CD4-positive, alpha-beta T cell (primary cell): ENCODE measurements at regions not wholly inside any gene's neighbourhood (a gene's known extent, or its start where the extent isn't known, plus 50 kb on each side); places are given as distances from the start of the nearest gene placed in this dataset.

Source experiments
- ATAC-seq: fragments of 200-7000 bp; cut with Tn5 transposase; one replicate; pipeline ENCODE4 v1.10.0; 2022; ENCODE audit warnings: mild to moderate bottlenecking; ENCODE audit not compliant: poor library complexity
- CTCF ChIA-PET: fragments of 350-600 bp; sonication (Branson Sonifier 250); formaldehyde crosslinking; loops from one replicate; lab custom pipeline; 2021; ENCODE audit warnings: antibody characterized with exemption, inconsistent platforms; lab: Charles Lee
- POLR2A ChIA-PET: fragments of 350-600 bp; sonication (Branson Sonifier 250); formaldehyde crosslinking; loops from one replicate; lab custom pipeline; 2021; ENCODE audit warnings: antibody characterized with exemption, inconsistent platforms; lab: Charles Lee
- DNase-seq, 14 experiments: peaks; one replicate each; pipeline ENCODE4 v3.0.0-alpha.2; 2013 to 2020; ENCODE audit warnings: mixed read lengths in 2 of 14
- H3K27ac ChIP-seq, 2 donors: one replicate each; pipeline versions ENCODE4 v1.5.1 to v1.7.0; 2013; ENCODE audit warnings: low read length in 2 of 2, low read depth in 1 of 2, mild to moderate bottlenecking in 1 of 2
- H3K27me3 ChIP-seq, 2 experiments: 1 replicate in 1 of 2; 2 replicates in 1 of 2; pipeline versions ENCODE4 v1.6.1 to v1.7.0; 2013; ENCODE audit warnings: low read length in 2 of 2, control low read depth in 1 of 2, mild to moderate bottlenecking in 1 of 2, moderate library complexity in 1 of 2; ENCODE audit not compliant: insufficient read depth in 2 of 2, control insufficient read depth in 1 of 2
- H3K36me3 ChIP-seq: one replicate; pipeline ENCODE4 v1.6.1; 2013; ENCODE audit warnings: low read length, control low read depth; ENCODE audit not compliant: insufficient read depth
- H3K4me1 ChIP-seq: one replicate; pipeline ENCODE4 v1.6.1; 2013; ENCODE audit warnings: low read length, control low read depth; ENCODE audit not compliant: insufficient read depth
- H3K4me3 ChIP-seq: one replicate; pipeline ENCODE4 v1.5.1; 2013; ENCODE audit warnings: mild to moderate bottlenecking, low read length, moderate library complexity
- H3K9me3 ChIP-seq, 2 experiments: 1 replicate in 1 of 2; 2 replicates in 1 of 2; pipeline versions ENCODE4 v1.6.1 to v1.7.0; 2013; ENCODE audit warnings: low read length in 2 of 2, mild to moderate bottlenecking in 2 of 2, control low read depth in 1 of 2, moderate library complexity in 1 of 2; ENCODE audit not compliant: control insufficient read depth in 1 of 2, insufficient read depth in 1 of 2
- H3K27ac Mint-ChIP-seq: one replicate; pipeline ENCODE4 v1.8.0; 2020; ENCODE audit warnings: mixed read lengths
- H3K27me3 Mint-ChIP-seq: one replicate; pipeline ENCODE4 v1.8.0; 2021; ENCODE audit warnings: mixed read lengths
- H3K36me3 Mint-ChIP-seq: one replicate; pipeline ENCODE4 v1.8.0; 2021; ENCODE audit warnings: low read depth, mixed read lengths
- H3K4me1 Mint-ChIP-seq: one replicate; pipeline ENCODE4 v1.8.0; 2021; ENCODE audit warnings: low read depth, mixed read lengths
- H3K4me3 Mint-ChIP-seq: one replicate; pipeline ENCODE4 v1.8.0; 2020; ENCODE audit warnings: mild to moderate bottlenecking, mixed read lengths
- H3K9me3 Mint-ChIP-seq: one replicate; pipeline ENCODE4 v1.8.0; 2020; ENCODE audit warnings: mixed read lengths
- CTCF ChIP-seq: fragments of 200-600 bp; IDR thresholded peaks from one replicate; pipeline ENCODE4 v1.8.0; 2022; ENCODE audit warnings: antibody characterized with exemption, mild to moderate bottlenecking
- intact Hi-C, 2 experiments: fragments of 100-400 bp; cut with DNase I in 1 of 2; cut with micrococcal nuclease in 1 of 2; formaldehyde crosslinking; loops; one replicate each; pipeline versions ENCODE4 v1.15.1 to v1.9.0; 2023 to 2025; cut with DNase I, micrococcal nuclease

GRCh38 chr4:60189286-60189685, 1010.8 kb upstream of the ADGRL3 start:
- POLR2A ChIA-PET: no interaction called here
- no peak overlapping the region for H3K27ac ChIP-seq
- H3K27me3 ChIP-seq: no peaks in the 10 kb centered on the region
- no peak for ATAC-seq
- Mint-ChIP-seq H3K9me3 (peaks cover 5% of the 10 kb centered on the region), H3K4me3 (no peak overlapping the region), H3K27ac (no peak overlapping the region), H3K4me1 (no peaks in the 10 kb centered on the region), H3K36me3 (no peaks in the 10 kb centered on the region), H3K27me3 (no peaks in the 10 kb centered on the region)
- no peak overlapping the region for H3K4me3 ChIP-seq
- intact Hi-C loops: no loop called here
- no peaks in the 10 kb centered on the region for H3K4me1 ChIP-seq
- TF ChIP-seq CTCF: no peak
- H3K9me3 ChIP-seq: peaks cover 0 to 3% of the 10 kb centered on the region in 2 experiments
- no peak for DNase-seq
- CTCF ChIA-PET: interaction anchor here (0.6 kb wide), 1 partner anchor 46 kb away, joined by 3 read pairs; no protein-coding TSS in a partner anchor
- no peaks in the 10 kb centered on the region for H3K36me3 ChIP-seq

GRCh38 chr4:60194214-60194613, 1005.9 kb upstream of the ADGRL3 start:
- intact Hi-C loops: no loop called here
- no peak for ATAC-seq
- TF ChIP-seq CTCF: no peak
- H3K27ac Mint-ChIP-seq: no peak overlapping the region
- no peaks in the 10 kb centered on the region for H3K4me1 ChIP-seq
- H3K4me3 ChIP-seq: no peak overlapping the region
- no peak overlapping the region for H3K4me3 Mint-ChIP-seq
- H3K4me1 Mint-ChIP-seq: no peaks in the 10 kb centered on the region
- no peaks in the 10 kb centered on the region for H3K27me3 ChIP-seq
- H3K36me3 Mint-ChIP-seq: no peaks in the 10 kb centered on the region
- H3K9me3 ChIP-seq: peaks cover 0 to 3% of the 10 kb centered on the region in 2 experiments
- no peaks in the 10 kb centered on the region for H3K9me3 Mint-ChIP-seq
- no peak overlapping the region for H3K27ac ChIP-seq
- H3K27me3 Mint-ChIP-seq: no peaks in the 10 kb centered on the region
- CTCF ChIA-PET: no interaction called here
- POLR2A ChIA-PET: interaction anchor here (0.9 kb wide), 1 partner anchor 37 kb away, joined by 3 read pairs; no protein-coding TSS in a partner anchor
- no peaks in the 10 kb centered on the region for H3K36me3 ChIP-seq
- no peak for DNase-seq

- TF ChIP-seq CTCF: no peak
- ChIA-PET CTCF (no interaction called here), POLR2A (no interaction called here)
- Histone ChIP-seq H3K9me3 (peaks cover 0 to 3% of the 10 kb centered on the region in 2 experiments), H3K36me3 (no peaks in the 10 kb centered on the region), H3K27ac (no peak overlapping the region), H3K4me3 (no peak overlapping the region), H3K27me3 (no peaks in the 10 kb centered on the region), H3K4me1 (no peaks in the 10 kb centered on the region)
- H3K27me3 Mint-ChIP-seq: no peaks in the 10 kb centered on the region
- H3K9me3 Mint-ChIP-seq: no peaks in the 10 kb centered on the region
- H3K4me1 Mint-ChIP-seq: no peaks in the 10 kb centered on the region
- H3K4me3 Mint-ChIP-seq: no peak overlapping the region
- DNase-seq (no peak), ATAC-seq (no peak)
- intact Hi-C loops: no loop called here
- no peaks in the 10 kb centered on the region for H3K36me3 Mint-ChIP-seq
- no peak overlapping the region for H3K27ac Mint-ChIP-seq
Measured at GRCh38 chr4:60195256-60195655, 1004.9 kb upstream of the ADGRL3 start.
